Stomach (tissue), 8 donors: ENCODE measurements at regions not wholly inside any gene's neighbourhood (a gene's known extent, or its start where the extent isn't known, plus 50 kb on each side); places are given as distances from the start of the nearest gene placed in this dataset.

ENCODE experiments used
- DNase-seq, 2 donors: peaks; one replicate each; pipeline versions ENCODE4 v3.0.0 to v3.0.0-alpha.2; 2013 to 2019
- H3K27ac ChIP-seq, 5 donors: fragments of 200-600 bp in 4 of 5; sonication (generic) in 4 of 5; one replicate each; pipeline ENCODE4 v1.5.1; 2013 to 2019; ENCODE audit warnings: mild to moderate bottlenecking in 1 of 5, moderate library complexity in 1 of 5
- H3K27me3 ChIP-seq, 3 donors: fragments of 200-600 bp; sonication (generic); one replicate each; pipeline ENCODE4 v1.5.1; 2017 to 2019; ENCODE audit warnings: mixed run types in 1 of 3
- H3K36me3 ChIP-seq, 4 donors: fragments of 200-600 bp; sonication (generic); 1 replicate in 3 of 4; 2 replicates in 1 of 4; pipeline ENCODE4 v1.5.1; 2016 to 2019
- H3K4me1 ChIP-seq, 4 donors: fragments of 200-600 bp; sonication (generic); one replicate each; pipeline ENCODE4 v1.5.1; 2016 to 2019
- H3K4me3 ChIP-seq, 4 donors: fragments of 200-600 bp; sonication (generic) in 3 of 4; one replicate each; pipeline ENCODE4 v1.5.1; 2016 to 2019; ENCODE audit warnings: mild to moderate bottlenecking in 1 of 4
- H3K9me3 ChIP-seq, 4 donors: fragments of 200-600 bp; sonication (generic); one replicate each; pipeline ENCODE4 v1.5.1; 2016 to 2019
- EP300 ChIP-seq: sonication (generic); formaldehyde crosslinking; IDR thresholded peaks from one replicate; pipeline ENCODE4 v1.6.1; 2017; ENCODE audit warnings: antibody characterized with exemption
- POLR2A ChIP-seq, 4 donors: fragments of 450-650 bp; IDR thresholded peaks; one replicate each; pipeline ENCODE4 v1.6.1; 2016; ENCODE audit warnings: antibody characterized with exemption in 4 of 4, control low read depth in 2 of 4, mild to moderate bottlenecking in 1 of 4, moderate library complexity in 1 of 4
- POLR2AphosphoS5 ChIP-seq, 3 donors: sonication (generic); formaldehyde crosslinking; IDR thresholded peaks; one replicate each; pipeline ENCODE4 v1.6.1; 2016; ENCODE audit warnings: antibody characterized with exemption in 3 of 3
- whole genome bisulfite sequencing, 5 donors: extraction: QIAGEN DNeasy Blood & Tissue Kit in 3 of 5; methylation state at CpG; one replicate each; pipeline versions ENCODE4 v1.1.5 to v1.1.7; 2013 to 2018; 5-methylcytosine and 5-hydroxymethylcytosine counted together
- intact Hi-C: fragments of 100-400 bp; cut with DNase I; formaldehyde crosslinking; loops from one replicate; pipeline ENCODE4 v1.15.1; 2023; ENCODE audit warnings: low total_unique reads
- TF ChIP-seq, protein P1 (sequence below), 7 experiments: fragments of 450-650 bp in 4 of 7; fragments of 200-600 bp in 3 of 7; sonication (generic) in 3 of 7; IDR thresholded peaks; one replicate each; pipeline ENCODE4 v1.5.1; 2016 to 2019; ENCODE audit warnings: antibody characterized with exemption in 7 of 7, control low read depth in 2 of 7, mild to moderate bottlenecking in 1 of 7
- donor health status: healthy with polysubstance abuse.
- donor health status: Bipolar disorder and iron deficiency.
- donor health status: healthy.

DNA sequence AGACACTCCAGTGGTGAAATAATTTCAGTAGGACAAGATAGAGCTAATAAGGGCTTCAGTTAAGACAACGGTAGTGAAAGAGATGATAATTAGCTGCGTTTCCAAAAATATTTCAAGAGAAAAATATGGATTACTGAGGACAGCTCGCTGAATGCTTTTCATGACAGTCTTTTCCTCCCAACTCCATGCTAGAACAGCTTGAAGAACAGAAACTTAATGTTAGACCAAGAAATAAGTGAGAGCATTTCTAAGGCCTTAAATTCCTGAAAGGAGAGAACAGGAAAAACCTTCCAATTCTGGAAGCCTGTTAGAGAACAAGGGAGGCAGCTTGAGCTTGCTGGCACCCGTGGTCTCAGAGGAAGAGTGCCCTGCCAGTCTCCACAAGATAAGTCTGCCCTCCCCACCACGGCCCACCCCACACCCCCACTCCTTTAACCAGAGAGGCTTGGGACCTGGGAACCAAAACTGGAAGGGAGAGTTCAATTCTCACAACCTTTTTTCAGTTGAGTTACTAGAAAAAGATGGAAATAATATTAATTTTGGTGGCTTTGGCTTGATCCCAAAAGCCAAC is 1148.0 kb upstream of the CELF2 start:
- TF ChIP-seq POLR2AphosphoS5 (IDR thresholded peaks at IDR 0.05) = no peak
- Histone ChIP-seq H3K36me3 (no peaks in the 10 kb centered on the region), H3K27me3 (no peaks in the 10 kb centered on the region), H3K4me1 (no peaks in the 10 kb centered on the region), H3K27ac (no peak overlapping the region), H3K9me3 (no peaks in the 10 kb centered on the region), H3K4me3 (no peak overlapping the region)
- DNase-seq = no peak
- WGBS, 5 donors = 49 to 62% (median 52%) methylated on average over 4 to 5 of the region's 5 CpGs
- intact Hi-C loops = no loop called here

DNA sequence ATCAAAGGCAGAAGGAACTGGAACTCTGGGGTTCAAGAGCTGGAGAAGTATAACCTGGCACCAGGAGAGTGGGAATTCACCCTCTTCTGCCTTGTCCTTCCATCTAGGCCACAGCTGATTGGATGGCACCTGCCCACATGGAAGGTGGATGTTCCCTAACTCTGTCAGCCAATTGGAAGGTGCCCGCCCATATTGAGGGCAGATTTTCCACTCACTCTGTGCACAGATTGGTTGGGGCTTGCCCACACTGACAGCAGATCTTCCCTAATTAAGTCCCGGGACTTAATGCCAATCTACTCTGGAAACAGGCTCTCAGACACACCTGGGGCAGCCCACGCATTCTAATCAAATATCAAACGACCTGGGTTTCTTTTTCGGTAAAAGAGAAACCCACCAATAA is 1142.3 kb upstream of the CELF2 start:
- H3K27ac ChIP-seq = no peak overlapping the region
- DNase-seq = no peak
- intact Hi-C loops = no loop called here
- TF ChIP-seq POLR2A (IDR thresholded peaks at IDR 0.05) (no peak), EP300 (no peak), POLR2AphosphoS5 (IDR thresholded peaks at IDR 0.05) (no peak)
- TF ChIP-seq, protein P1, sequence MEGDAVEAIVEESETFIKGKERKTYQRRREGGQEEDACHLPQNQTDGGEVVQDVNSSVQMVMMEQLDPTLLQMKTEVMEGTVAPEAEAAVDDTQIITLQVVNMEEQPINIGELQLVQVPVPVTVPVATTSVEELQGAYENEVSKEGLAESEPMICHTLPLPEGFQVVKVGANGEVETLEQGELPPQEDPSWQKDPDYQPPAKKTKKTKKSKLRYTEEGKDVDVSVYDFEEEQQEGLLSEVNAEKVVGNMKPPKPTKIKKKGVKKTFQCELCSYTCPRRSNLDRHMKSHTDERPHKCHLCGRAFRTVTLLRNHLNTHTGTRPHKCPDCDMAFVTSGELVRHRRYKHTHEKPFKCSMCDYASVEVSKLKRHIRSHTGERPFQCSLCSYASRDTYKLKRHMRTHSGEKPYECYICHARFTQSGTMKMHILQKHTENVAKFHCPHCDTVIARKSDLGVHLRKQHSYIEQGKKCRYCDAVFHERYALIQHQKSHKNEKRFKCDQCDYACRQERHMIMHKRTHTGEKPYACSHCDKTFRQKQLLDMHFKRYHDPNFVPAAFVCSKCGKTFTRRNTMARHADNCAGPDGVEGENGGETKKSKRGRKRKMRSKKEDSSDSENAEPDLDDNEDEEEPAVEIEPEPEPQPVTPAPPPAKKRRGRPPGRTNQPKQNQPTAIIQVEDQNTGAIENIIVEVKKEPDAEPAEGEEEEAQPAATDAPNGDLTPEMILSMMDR (IDR thresholded peaks at IDR 0.05) = no peak
- no peaks in the 10 kb centered on the region for H3K4me1 ChIP-seq
- no peak overlapping the region for H3K4me3 ChIP-seq
- no peaks in the 10 kb centered on the region for H3K27me3 ChIP-seq
- 86 to 92% (median 87%) methylated on average over 5 of the region's 5 CpGs for WGBS, 5 donors
- H3K9me3 ChIP-seq = peaks cover 0 to 7% (median 0%) of the 10 kb centered on the region in 4 donors
- H3K36me3 ChIP-seq = no peaks in the 10 kb centered on the region

DNA sequence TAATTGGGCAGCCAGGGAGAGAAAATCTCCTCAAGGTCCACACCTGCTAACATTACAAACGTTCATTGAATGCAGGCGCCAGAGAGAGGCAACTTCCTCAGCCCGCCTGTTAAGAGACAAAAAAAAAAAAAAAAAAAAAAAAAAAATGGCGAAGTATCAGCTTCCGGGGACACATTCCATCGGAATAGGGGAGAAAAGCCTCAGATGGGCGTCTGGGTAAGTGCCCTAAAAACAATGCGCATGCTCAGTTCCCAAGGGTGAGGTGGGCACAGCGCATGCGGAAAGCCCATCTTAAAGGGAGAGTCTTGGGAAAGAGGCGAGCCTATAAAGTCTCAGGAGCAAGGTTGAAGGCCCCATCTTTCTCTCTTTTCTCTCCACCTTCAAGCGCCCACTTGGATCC is 1139.7 kb upstream of the CELF2 start:
- DNase-seq = no peak
- intact Hi-C loops = no loop called here
- no peaks in the 10 kb centered on the region for H3K36me3 ChIP-seq
- H3K27me3 ChIP-seq = no peaks in the 10 kb centered on the region
- H3K9me3 ChIP-seq = peaks cover 0 to 17% (median under 1%) of the 10 kb centered on the region in 4 donors
- H3K4me3 ChIP-seq = no peak overlapping the region
- H3K27ac ChIP-seq = no peak overlapping the region
- no peaks in the 10 kb centered on the region for H3K4me1 ChIP-seq
- TF ChIP-seq EP300 (no peak), POLR2A (IDR thresholded peaks at IDR 0.05) (no peak), POLR2AphosphoS5 (IDR thresholded peaks at IDR 0.05) (no peak)
- TF ChIP-seq, protein P1 (IDR thresholded peaks at IDR 0.05) = no peak
- WGBS, 5 donors = 87 to 96% (median 93%) methylated on average over 11 to 12 of the region's 12 CpGs

DNA sequence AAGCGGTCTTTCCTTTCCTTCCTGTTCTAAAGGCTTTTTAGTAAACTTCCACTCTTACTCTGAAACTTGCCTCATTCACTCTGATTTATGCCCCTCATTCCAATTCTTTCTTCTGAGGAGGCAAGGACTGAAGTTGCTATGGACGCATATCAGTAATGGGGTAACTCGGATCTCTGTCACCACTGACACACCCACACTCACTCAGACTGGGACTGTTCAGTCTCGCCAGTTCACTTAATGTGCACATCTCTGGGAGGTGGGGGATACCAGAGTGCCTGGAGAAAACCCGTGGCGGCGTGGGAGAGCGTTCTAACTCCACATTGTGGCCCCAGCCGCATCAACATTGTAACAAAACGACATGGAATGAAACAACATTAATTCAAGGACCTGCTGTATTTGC is 1139.3 kb upstream of the CELF2 start:
- peaks cover 0 to 21% (median 5%) of the 10 kb centered on the region in 4 donors for H3K9me3 ChIP-seq
- no peaks in the 10 kb centered on the region for H3K27me3 ChIP-seq
- no peak overlapping the region for H3K4me3 ChIP-seq
- no peak overlapping the region for H3K27ac ChIP-seq
- H3K36me3 ChIP-seq = no peaks in the 10 kb centered on the region
- DNase-seq = no peak
- TF ChIP-seq POLR2AphosphoS5 (IDR thresholded peaks at IDR 0.05) = no peak
- TF ChIP-seq, protein P1 (IDR thresholded peaks at IDR 0.05) = no peak
- TF ChIP-seq POLR2A (IDR thresholded peaks at IDR 0.05) = no peak
- WGBS, 5 donors = 86 to 94% (median 92%) methylated on average over 10 of the region's 10 CpGs
- intact Hi-C loops = no loop called here
- H3K4me1 ChIP-seq = no peaks in the 10 kb centered on the region

DNA sequence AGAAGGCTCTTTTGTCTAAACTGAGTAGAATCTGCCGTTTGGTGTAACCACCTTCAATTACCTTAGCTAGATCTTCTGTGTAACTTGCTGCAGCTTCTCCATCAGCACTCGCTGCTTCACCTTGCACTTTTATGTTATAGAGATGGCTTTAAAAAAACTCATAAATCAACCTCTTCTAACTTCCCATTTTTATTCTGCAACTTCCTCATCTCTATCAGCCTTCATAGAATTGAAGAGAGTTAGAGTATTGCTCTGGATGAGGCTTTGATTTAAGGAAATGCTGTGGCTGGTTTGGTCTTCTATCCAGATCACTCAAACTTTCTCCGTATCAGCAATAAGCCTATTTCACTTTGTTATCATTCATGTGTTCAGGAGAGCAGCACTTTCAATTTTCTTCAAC is 1131.9 kb upstream of the CELF2 start:
- intact Hi-C loops = no loop called here
- no peaks in the 10 kb centered on the region for H3K27me3 ChIP-seq
- H3K36me3 ChIP-seq = no peaks in the 10 kb centered on the region
- no peak for DNase-seq
- H3K27ac ChIP-seq = no peak overlapping the region
- H3K4me1 ChIP-seq = no peaks in the 10 kb centered on the region
- WGBS, 5 donors = 66 to 79% (median 73%) methylated on average over 3 of the region's 3 CpGs
- H3K9me3 ChIP-seq = peaks cover 0 to 18% (median 8%) of the 10 kb centered on the region in 4 donors
- no peak for TF ChIP-seq POLR2AphosphoS5 (IDR thresholded peaks at IDR 0.05)
- no peak for TF ChIP-seq EP300
- TF ChIP-seq, protein P1 (IDR thresholded peaks at IDR 0.05) = no peak
- no peak for TF ChIP-seq POLR2A (IDR thresholded peaks at IDR 0.05)
- no peak overlapping the region for H3K4me3 ChIP-seq
